SK-N-SH (cell line): ENCODE measurements at regions not wholly inside any gene's neighbourhood (a gene's known extent, or its start where the extent isn't known, plus 50 kb on each side); places are given as distances from the start of the nearest gene placed in this dataset.

Source experiments
- CHD2 ChIP-seq: fragments of 150-350 bp; IDR thresholded peaks from 2 replicates; pipeline ENCODE4 v1.6.1; 2018; ENCODE audit warnings: low read length; ENCODE audit not compliant: partially characterized antibody
- CTCF ChIP-seq: fragments of 200-600 bp; sonication (generic); IDR thresholded peaks from 2 replicates; pipeline ENCODE4 v1.6.1; 2017; ENCODE audit warnings: antibody characterized with exemption, mild to moderate bottlenecking, moderate library complexity
- MXI1 ChIP-seq: IDR thresholded peaks from 2 replicates; pipeline ENCODE4 v1.6.1; 2012; ENCODE audit warnings: mild to moderate bottlenecking, low read depth, low read length, improper control_type of control experiment
- NRF1 ChIP-seq: IDR thresholded peaks from 2 replicates; pipeline ENCODE4 v1.6.1; 2012; ENCODE audit warnings: low read depth, mild to moderate bottlenecking, low read length
- SMC3 ChIP-seq: IDR thresholded peaks from 2 replicates; pipeline ENCODE4 v1.6.1; 2012; ENCODE audit warnings: low read depth, low read length, improper control_type of control experiment
- USF2 ChIP-seq: fragments of 150-350 bp; IDR thresholded peaks from 2 replicates; pipeline ENCODE4 v1.6.1; 2017; ENCODE audit warnings: antibody characterized with exemption, low read length, low read depth, borderline replicate concordance

GRCh38 chr9:82295181-82295580, 306.6 kb downstream of the SPATA31D1 start:
- TF ChIP-seq CTCF: no peak
- no peak for TF ChIP-seq MXI1
- TF ChIP-seq USF2: no peak
- TF ChIP-seq NRF1: no peak
- TF ChIP-seq CHD2: no peak
- no peak for TF ChIP-seq SMC3
